ENCODE measurements at regions not wholly inside any gene's neighbourhood (a gene's known extent, or its start where the extent isn't known, plus 50 kb on each side); places are given as distances from the start of the nearest gene placed in this dataset.

DNA sequence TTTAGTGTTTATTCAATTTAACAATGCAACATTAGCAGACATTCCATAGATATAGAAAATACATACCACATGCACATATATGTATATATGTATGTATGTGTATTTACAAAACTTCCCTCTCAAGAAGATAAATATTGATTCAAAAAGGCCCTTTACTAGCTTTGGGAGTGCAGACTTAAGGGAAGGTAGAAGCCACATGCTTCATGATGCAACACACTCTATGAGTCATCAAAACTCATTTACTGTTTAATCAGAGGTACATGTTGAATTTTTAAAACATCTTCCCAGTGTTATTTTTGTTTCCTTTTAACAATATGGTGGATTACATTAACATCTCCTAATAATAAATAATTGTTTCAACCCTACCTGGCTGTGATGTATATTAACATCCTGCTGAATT is 61.4 kb upstream of the KIRREL1 start:
- Histone ChIP-seq H4K5ac (ENCODE audit: insufficient read length, low read depth, low read length) (no peak overlapping the region), H2BK20ac (ENCODE audit: low read length) (no peak overlapping the region), H2AFZ (ENCODE audit: low read length) (no peak overlapping the region), H4K8ac (ENCODE audit: extremely low read depth, insufficient read depth, low read length) (no peak overlapping the region), H2BK120ac (replicated peaks; ENCODE audit: low read depth, low read length) (no peak overlapping the region), H3K9me3 (ENCODE audit: insufficient read depth in 2 of 2, low read depth in 1 of 2, low read length in 1 of 2) (no peaks in the 10 kb centered on the region), H2AK5ac (ENCODE audit: low read depth, low read length) (no peak overlapping the region), H4K20me1 (replicated peaks in 1 of 2; ENCODE audit: control insufficient read depth in 1 of 2, insufficient read depth in 2 of 2, low read length in 2 of 2) (no peaks in the 10 kb centered on the region), H3K18ac (ENCODE audit: extremely low read depth, low read length) (no peak overlapping the region), H3K27ac (ENCODE audit: low read depth, low read length) (no peak overlapping the region), H3K4ac (replicated peaks; ENCODE audit: insufficient read length, low read depth, low read length) (no peak overlapping the region), H3K56ac (replicated peaks; ENCODE audit: insufficient read length, low read depth, low read length) (no peak overlapping the region), H3K23ac (ENCODE audit: insufficient read length) (no peak overlapping the region), H3K79me1 (ENCODE audit: low read depth, low read length) (no peaks in the 10 kb centered on the region), H3K4me2 (ENCODE audit: insufficient read depth in 1 of 2, low read depth in 2 of 2, low read length in 2 of 2) (no peak overlapping the region), H3K9ac (replicated peaks in 1 of 4; ENCODE audit: extremely low read depth in 1 of 4, low read depth in 3 of 4, low read length in 3 of 4) (no peak overlapping the region), H2BK12ac (ENCODE audit: low read depth, low read length) (no peak overlapping the region), H3K14ac (ENCODE audit: insufficient read length) (no peak overlapping the region), H3K4me1 (replicated peaks in 1 of 4; ENCODE audit: control insufficient read depth in 3 of 4, insufficient read depth in 4 of 4, low read length in 3 of 4) (no peaks in the 10 kb centered on the region), H3K4me3 (ENCODE audit: extremely low read depth in 1 of 4, insufficient read depth in 2 of 4, low read depth in 3 of 4, low read length in 4 of 4) (no peak overlapping the region), H2BK15ac (ENCODE audit: low read length) (no peak overlapping the region), H2BK5ac (ENCODE audit: low read depth, low read length) (no peak overlapping the region), H3K79me2 (ENCODE audit: control insufficient read depth in 1 of 2, insufficient read depth in 2 of 2, low read length in 2 of 2) (no peaks in the 10 kb centered on the region), H3K23me2 (ENCODE audit: low read depth, low read length) (no peaks in the 10 kb centered on the region), H3K36me3 (ENCODE audit: control insufficient read depth in 2 of 4, insufficient read depth in 4 of 4, low read length in 3 of 4) (no peaks in the 10 kb centered on the region), H3K27me3 (replicated peaks in 1 of 4; ENCODE audit: control insufficient read depth in 3 of 4, extremely low read depth in 1 of 4, insufficient read depth in 3 of 4, low read length in 3 of 4) (no peaks in the 10 kb centered on the region), H4K91ac (replicated peaks; ENCODE audit: insufficient read length, low read length) (no peak overlapping the region)
- DNase-seq (ENCODE audit: low read depth in 1 of 2, low spot score in 2 of 2) = no peak
- no peak for TF ChIP-seq PHF8 (conservative IDR thresholded peaks at IDR 0.05; ENCODE audit: low read depth, low read length)
- TF ChIP-seq, protein P1, sequence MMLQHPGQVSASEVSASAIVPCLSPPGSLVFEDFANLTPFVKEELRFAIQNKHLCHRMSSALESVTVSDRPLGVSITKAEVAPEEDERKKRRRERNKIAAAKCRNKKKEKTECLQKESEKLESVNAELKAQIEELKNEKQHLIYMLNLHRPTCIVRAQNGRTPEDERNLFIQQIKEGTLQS (IDR thresholded peaks at IDR 0.05; ENCODE audit: insufficient read depth, low read depth, low read length) = no peak
- no peak for TF ChIP-seq JUND (IDR thresholded peaks at IDR 0.05; ENCODE audit: low read length)
- no peak for TF ChIP-seq EP300 (IDR thresholded peaks at IDR 0.05; ENCODE audit: borderline replicate concordance in 1 of 2, low read depth in 2 of 2, low read length in 2 of 2)
- no peak for TF ChIP-seq RNF2 (IDR thresholded peaks at IDR 0.05; ENCODE audit: borderline replicate concordance, low read depth, low read length, missing control alignments, poor library complexity, severe bottlenecking)
- no peak for TF ChIP-seq JUN (IDR thresholded peaks at IDR 0.05; ENCODE audit: low read depth, low read length)
- FAIRE-seq = no peak
- ChIA-PET CTCF (ENCODE audit: partially characterized antibody) (no interaction called here), POLR2A (ENCODE audit: partially characterized antibody) (no interaction called here)
